HEK293T (cell line): ENCODE measurements at regions not wholly inside any gene's neighbourhood (a gene's known extent, or its start where the extent isn't known, plus 50 kb on each side); places are given as distances from the start of the nearest gene placed in this dataset.

Experiments used
- ELF4 ChIP-seq: fragments of 450-650 bp; IDR thresholded peaks from 2 replicates; pipeline ENCODE4 v1.6.1; 2017; ENCODE audit warnings: antibody characterized with exemption
- FOXA1 ChIP-seq: fragments of 450-650 bp; IDR thresholded peaks from 2 replicates; pipeline ENCODE4 v1.6.1; 2016; ENCODE audit warnings: mild to moderate bottlenecking
- FOXK2 ChIP-seq: fragments of 450-650 bp; IDR thresholded peaks from 2 replicates; pipeline ENCODE4 v1.6.1; 2016; ENCODE audit warnings: mild to moderate bottlenecking
- FOXM1 ChIP-seq: fragments of 450-650 bp; IDR thresholded peaks from 2 replicates; pipeline ENCODE4 v1.6.1; 2017; ENCODE audit warnings: mild to moderate bottlenecking, borderline replicate concordance
- NFRKB ChIP-seq: fragments of 450-650 bp; IDR thresholded peaks from 2 replicates; pipeline ENCODE4 v1.6.1; 2016; ENCODE audit warnings: mild to moderate bottlenecking, moderate library complexity
- SP1 ChIP-seq: fragments of 450-650 bp; IDR thresholded peaks from 2 replicates; pipeline ENCODE4 v1.6.1; 2017
- TARDBP ChIP-seq: fragments of 450-650 bp; IDR thresholded peaks from 2 replicates; pipeline ENCODE4 v1.6.1; 2016
- ZNF384 ChIP-seq: fragments of 450-650 bp; IDR thresholded peaks from 2 replicates; pipeline ENCODE4 v1.6.1; 2016
- TF ChIP-seq, protein P1 (sequence below): fragments of 450-650 bp; IDR thresholded peaks from 2 replicates; pipeline ENCODE4 v1.6.1; 2016

GRCh38 chr4:32503241-32503640 is 1783.1 kb downstream of the PCDH7 start:
- TF ChIP-seq FOXA1 (no peak), TARDBP (no peak), FOXK2 (no peak), FOXM1 (no peak), ELF4 (no peak), SP1 (no peak), NFRKB (no peak), ZNF384 (no peak)
- TF ChIP-seq, protein P1, sequence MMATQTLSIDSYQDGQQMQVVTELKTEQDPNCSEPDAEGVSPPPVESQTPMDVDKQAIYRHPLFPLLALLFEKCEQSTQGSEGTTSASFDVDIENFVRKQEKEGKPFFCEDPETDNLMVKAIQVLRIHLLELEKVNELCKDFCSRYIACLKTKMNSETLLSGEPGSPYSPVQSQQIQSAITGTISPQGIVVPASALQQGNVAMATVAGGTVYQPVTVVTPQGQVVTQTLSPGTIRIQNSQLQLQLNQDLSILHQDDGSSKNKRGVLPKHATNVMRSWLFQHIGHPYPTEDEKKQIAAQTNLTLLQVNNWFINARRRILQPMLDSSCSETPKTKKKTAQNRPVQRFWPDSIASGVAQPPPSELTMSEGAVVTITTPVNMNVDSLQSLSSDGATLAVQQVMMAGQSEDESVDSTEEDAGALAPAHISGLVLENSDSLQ: no peak
